ENCODE measurements at regions not wholly inside any gene's neighbourhood (a gene's known extent, or its start where the extent isn't known, plus 50 kb on each side); places are given as distances from the start of the nearest gene placed in this dataset.
"Not testable (repeated sequence)": the region's sequence is repeated elsewhere in the genome, so short reads cannot be mapped to it uniquely, and the experiment has no call there.

GRCh38 chr6:105567140-105567539, 164.3 kb upstream of the PREP start:
- ATAC-seq, result no peak

- no peak for ATAC-seq
Measured at GRCh38 chr6:105566503-105566902, 163.6 kb upstream of the PREP start.

GRCh38 chr6:105564121-105564902, 161.4 kb upstream of the PREP start:
- ATAC-seq, result no peak

- no peak for ATAC-seq
Measured at GRCh38 chr6:105562027-105562426, 159.1 kb upstream of the PREP start.

GRCh38 chr6:105561486-105561885, 158.6 kb upstream of the PREP start:
- ATAC-seq, result peak; percentile 41

GRCh38 chr6:105560611-105561066, 157.8 kb upstream of the PREP start:
- ATAC-seq, result peak; percentile 90

- ATAC-seq, result no peak
Measured at GRCh38 chr6:105557291-105557690, 154.4 kb upstream of the PREP start.

- peak; percentile 87 for ATAC-seq
Measured at GRCh38 chr6:105553171-105553570, 150.3 kb upstream of the PREP start.

GRCh38 chr6:105550955-105551620, 148.2 kb upstream of the PREP start:
- ATAC-seq, result no peak

- ATAC-seq, result no peak
Measured at GRCh38 chr6:105546754-105547153, 143.9 kb upstream of the PREP start.

GRCh38 chr6:105545947-105546731, 143.3 kb upstream of the PREP start:
- ATAC-seq, result peak; percentile 90

GRCh38 chr6:105545228-105545920, 142.5 kb upstream of the PREP start:
- peak; percentile 88 for ATAC-seq

GRCh38 chr6:105539911-105540310, 137.0 kb upstream of the PREP start:
- no peak for ATAC-seq

GRCh38 chr6:105537981-105538578, 135.2 kb upstream of the PREP start:
- ATAC-seq, result no peak

GRCh38 chr6:105536961-105537360, 134.1 kb upstream of the PREP start:
- peak; percentile 98 for ATAC-seq

GRCh38 chr6:105533301-105533700, 130.4 kb upstream of the PREP start:
- peak; percentile 40 for ATAC-seq

GRCh38 chr6:105526225-105526872, 123.5 kb upstream of the PREP start:
- no peak for ATAC-seq

GRCh38 chr6:105522626-105523322, 119.9 kb upstream of the PREP start:
- no peak for ATAC-seq

- ATAC-seq, result no peak
Measured at GRCh38 chr6:105519954-105520353, 117.1 kb upstream of the PREP start.

- not testable (repeated sequence) for ATAC-seq
Measured at GRCh38 chr6:105518993-105519392, 116.1 kb upstream of the PREP start.

- no peak for ATAC-seq
Measured at GRCh38 chr6:105515054-105515453, 112.2 kb upstream of the PREP start.

Measured in esophagus mucosa (tissue), 1 donor.